Thoracic aorta (tissue), 2 donors: ENCODE measurements at regions not wholly inside any gene's neighbourhood (a gene's known extent, or its start where the extent isn't known, plus 50 kb on each side); places are given as distances from the start of the nearest gene placed in this dataset.

ENCODE experiments used
- ATAC-seq: fragments of 150-250 bp; one replicate; pipeline ENCODE4 v1.8.0; 2017; ENCODE audit warnings: low read depth; ENCODE audit not compliant: insufficient number of reproducible peaks, low FRiP score
- DNase-seq: peaks from one replicate; pipeline ENCODE4 v3.0.0-alpha.2; 2020; ENCODE audit warnings: low spot score
- H3K27ac ChIP-seq, 2 donors: fragments of 200-600 bp; sonication (generic); 1 replicate in 1 of 2; 2 replicates in 1 of 2; pipeline ENCODE4 v1.5.1; 2016; ENCODE audit warnings: mild to moderate bottlenecking in 2 of 2, moderate library complexity in 2 of 2
- H3K27me3 ChIP-seq: fragments of 200-600 bp; sonication (generic); replicated peaks from 2 replicates; pipeline ENCODE4 v1.6.0; 2016; ENCODE audit warnings: mild to moderate bottlenecking; ENCODE audit not compliant: insufficient read depth
- H3K36me3 ChIP-seq: fragments of 200-600 bp; sonication (generic); one replicate; pipeline ENCODE4 v1.5.1; 2016
- H3K4me1 ChIP-seq, 2 donors: fragments of 200-600 bp; sonication (generic); 1 replicate in 1 of 2; 2 replicates in 1 of 2; pipeline versions ENCODE4 v1.5.1 to v1.6.0; 2016; ENCODE audit warnings: low read depth in 2 of 2, mild to moderate bottlenecking in 1 of 2; ENCODE audit not compliant: control insufficient read depth in 1 of 2
- H3K4me3 ChIP-seq: fragments of 200-600 bp; sonication (generic); 2 replicates; pipeline ENCODE4 v1.5.1; 2016; ENCODE audit warnings: mild to moderate bottlenecking
- H3K9me3 ChIP-seq: fragments of 200-600 bp; sonication (generic); 2 replicates; pipeline ENCODE4 v1.5.1; 2016
- TF ChIP-seq, protein P1 (sequence below): fragments of 200-600 bp; sonication (generic); IDR thresholded peaks from one replicate; pipeline ENCODE4 v1.5.1; 2019; ENCODE audit warnings: antibody characterized with exemption

DNA sequence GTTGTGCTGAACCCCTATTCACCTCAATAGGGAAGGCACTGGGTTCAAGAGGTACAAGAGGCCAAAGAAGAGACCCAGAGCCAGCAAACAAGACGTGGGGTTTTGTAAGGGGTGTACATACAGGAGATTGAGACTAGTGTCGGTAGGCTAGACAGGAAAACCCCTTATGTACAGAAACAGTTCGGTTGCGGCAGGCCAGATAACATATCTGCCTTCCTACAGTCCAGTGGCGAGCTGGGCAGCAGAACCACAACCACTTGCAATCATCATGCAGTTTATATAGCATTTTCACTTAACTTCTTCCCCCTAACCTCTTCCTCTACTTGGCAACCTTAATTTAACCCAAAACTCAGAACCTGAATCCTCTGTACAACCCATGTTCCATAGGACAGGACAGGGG lies 422.2 kb downstream of the PDHA2 start:
- Histone ChIP-seq H3K36me3 (no peaks in the 10 kb centered on the region), H3K4me3 (no peak overlapping the region), H3K27me3 (no peaks in the 10 kb centered on the region), H3K4me1 (no peaks in the 10 kb centered on the region), H3K27ac (no peak overlapping the region), H3K9me3 (no peaks in the 10 kb centered on the region)
- DNase-seq (no peak), ATAC-seq (no peak)
- TF ChIP-seq, protein P1, sequence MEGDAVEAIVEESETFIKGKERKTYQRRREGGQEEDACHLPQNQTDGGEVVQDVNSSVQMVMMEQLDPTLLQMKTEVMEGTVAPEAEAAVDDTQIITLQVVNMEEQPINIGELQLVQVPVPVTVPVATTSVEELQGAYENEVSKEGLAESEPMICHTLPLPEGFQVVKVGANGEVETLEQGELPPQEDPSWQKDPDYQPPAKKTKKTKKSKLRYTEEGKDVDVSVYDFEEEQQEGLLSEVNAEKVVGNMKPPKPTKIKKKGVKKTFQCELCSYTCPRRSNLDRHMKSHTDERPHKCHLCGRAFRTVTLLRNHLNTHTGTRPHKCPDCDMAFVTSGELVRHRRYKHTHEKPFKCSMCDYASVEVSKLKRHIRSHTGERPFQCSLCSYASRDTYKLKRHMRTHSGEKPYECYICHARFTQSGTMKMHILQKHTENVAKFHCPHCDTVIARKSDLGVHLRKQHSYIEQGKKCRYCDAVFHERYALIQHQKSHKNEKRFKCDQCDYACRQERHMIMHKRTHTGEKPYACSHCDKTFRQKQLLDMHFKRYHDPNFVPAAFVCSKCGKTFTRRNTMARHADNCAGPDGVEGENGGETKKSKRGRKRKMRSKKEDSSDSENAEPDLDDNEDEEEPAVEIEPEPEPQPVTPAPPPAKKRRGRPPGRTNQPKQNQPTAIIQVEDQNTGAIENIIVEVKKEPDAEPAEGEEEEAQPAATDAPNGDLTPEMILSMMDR: no peak

GRCh38 chr4:96263291-96263690 lies 423.4 kb downstream of the PDHA2 start:
- ATAC-seq (no peak), DNase-seq (no peak)
- no peaks in the 10 kb centered on the region for H3K9me3 ChIP-seq
- H3K4me1 ChIP-seq: no peaks in the 10 kb centered on the region
- TF ChIP-seq, protein P1: no peak
- no peaks in the 10 kb centered on the region for H3K27me3 ChIP-seq
- H3K36me3 ChIP-seq: no peaks in the 10 kb centered on the region
- no peak overlapping the region for H3K27ac ChIP-seq
- no peak overlapping the region for H3K4me3 ChIP-seq

GRCh38 chr4:96264941-96265463 lies 425.1 kb downstream of the PDHA2 start:
- no peaks in the 10 kb centered on the region for H3K27me3 ChIP-seq
- H3K9me3 ChIP-seq: no peaks in the 10 kb centered on the region
- TF ChIP-seq, protein P1: no peak
- H3K4me1 ChIP-seq: no peaks in the 10 kb centered on the region
- no peak overlapping the region for H3K4me3 ChIP-seq
- ATAC-seq: no peak
- no peak for DNase-seq
- no peak overlapping the region for H3K27ac ChIP-seq
- no peaks in the 10 kb centered on the region for H3K36me3 ChIP-seq

GRCh38 chr4:96293806-96294205 lies 453.9 kb downstream of the PDHA2 start:
- Histone ChIP-seq H3K36me3 (no peaks in the 10 kb centered on the region), H3K27ac (no peak overlapping the region), H3K4me1 (no peaks in the 10 kb centered on the region), H3K9me3 (no peaks in the 10 kb centered on the region), H3K4me3 (no peak overlapping the region), H3K27me3 (no peaks in the 10 kb centered on the region)
- DNase-seq: no peak
- TF ChIP-seq, protein P1: no peak
- no peak for ATAC-seq

DNA sequence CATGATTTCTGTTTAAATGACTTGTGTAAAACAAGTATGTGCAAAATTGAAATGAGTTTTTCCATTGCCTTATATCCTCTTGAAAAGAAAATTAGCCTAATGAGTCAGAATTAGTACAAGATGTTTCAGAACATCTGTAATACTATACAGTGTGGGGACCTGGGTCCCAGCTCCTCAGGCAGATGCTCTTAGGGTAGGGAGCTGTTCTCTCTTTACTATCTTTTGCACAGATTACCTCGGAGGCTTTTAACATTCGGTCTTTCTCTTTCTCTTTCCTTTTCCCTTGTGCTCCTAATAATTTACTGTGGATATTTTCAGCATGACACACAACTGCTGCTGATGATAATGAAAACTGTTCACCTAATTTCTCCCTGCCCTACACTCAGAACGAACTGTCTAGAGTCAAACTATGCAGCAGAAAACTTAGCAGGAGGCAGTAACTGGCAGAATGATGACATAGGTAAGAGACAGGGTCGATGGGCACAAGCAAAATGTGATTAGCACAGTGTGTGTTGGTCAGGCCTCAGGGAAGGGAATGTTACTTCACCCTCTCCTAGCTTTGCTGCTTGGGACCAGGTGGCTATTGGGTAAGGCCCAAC lies 455.3 kb downstream of the PDHA2 start:
- DNase-seq: no peak
- Histone ChIP-seq H3K9me3 (no peaks in the 10 kb centered on the region), H3K4me1 (no peaks in the 10 kb centered on the region), H3K27ac (no peak overlapping the region), H3K36me3 (no peaks in the 10 kb centered on the region), H3K27me3 (no peaks in the 10 kb centered on the region), H3K4me3 (no peak overlapping the region)
- TF ChIP-seq, protein P1: no peak
- ATAC-seq: no peak
